Endothelial cell (in vitro differentiated cells): ENCODE measurements at regions not wholly inside any gene's neighbourhood (a gene's known extent, or its start where the extent isn't known, plus 50 kb on each side); places are given as distances from the start of the nearest gene placed in this dataset.

Experiments used
- DNase-seq: peaks from one replicate; pipeline ENCODE4 v3.0.0; 2021; ENCODE audit warnings: low spot score
- H3K27ac Mint-ChIP-seq: one replicate; pipeline ENCODE4 v1.8.0; 2021; ENCODE audit warnings: mixed read lengths, inconsistent platforms; ENCODE audit not compliant: unreplicated experiment
- H3K27me3 Mint-ChIP-seq: one replicate; pipeline ENCODE4 v1.8.0; 2021; ENCODE audit warnings: mild to moderate bottlenecking, moderate library complexity, mixed read lengths, inconsistent platforms; ENCODE audit not compliant: unreplicated experiment
- H3K36me3 Mint-ChIP-seq: one replicate; pipeline ENCODE4 v1.8.0; 2021; ENCODE audit warnings: mild to moderate bottlenecking, low read depth, mixed read lengths, inconsistent platforms; ENCODE audit not compliant: unreplicated experiment
- H3K4me1 Mint-ChIP-seq: one replicate; pipeline ENCODE4 v1.8.0; 2021; ENCODE audit warnings: mild to moderate bottlenecking, mixed read lengths, inconsistent platforms; ENCODE audit not compliant: unreplicated experiment
- H3K4me3 Mint-ChIP-seq: one replicate; pipeline ENCODE4 v1.8.0; 2021; ENCODE audit warnings: mild to moderate bottlenecking, mixed read lengths, inconsistent platforms; ENCODE audit not compliant: unreplicated experiment
- H3K9me3 Mint-ChIP-seq: one replicate; pipeline ENCODE4 v1.8.0; 2021; ENCODE audit warnings: mixed read lengths, inconsistent platforms; ENCODE audit not compliant: unreplicated experiment
- CTCF ChIP-seq: fragments of 200-600 bp; sonication (generic); IDR thresholded peaks from one replicate; pipeline ENCODE4 v1.5.0; 2021; ENCODE audit warnings: antibody characterized with exemption; ENCODE audit not compliant: unreplicated experiment

- no peaks in the 10 kb centered on the region for H3K27me3 Mint-ChIP-seq
- no peaks in the 10 kb centered on the region for H3K9me3 Mint-ChIP-seq
- no peak for TF ChIP-seq CTCF
These were observed 670.1 kb upstream of the EPHA5 start for GRCh38 chr4:66340286-66340893.

GRCh38 chr4:66339007-66339406 is 668.7 kb upstream of the EPHA5 start:
- no peak for DNase-seq
- no peak overlapping the region for H3K27ac Mint-ChIP-seq
- TF ChIP-seq CTCF = no peak
- H3K36me3 Mint-ChIP-seq = no peaks in the 10 kb centered on the region
- no peaks in the 10 kb centered on the region for H3K4me1 Mint-ChIP-seq
- H3K9me3 Mint-ChIP-seq = no peaks in the 10 kb centered on the region
- no peaks in the 10 kb centered on the region for H3K27me3 Mint-ChIP-seq
- H3K4me3 Mint-ChIP-seq = no peak overlapping the region

More at GRCh38 chr4:66340286-66340893, 670.1 kb upstream of the EPHA5 start:
- no peak overlapping the region for H3K4me3 Mint-ChIP-seq
- no peaks in the 10 kb centered on the region for H3K4me1 Mint-ChIP-seq
- DNase-seq = no peak
- H3K27ac Mint-ChIP-seq = no peak overlapping the region
- no peaks in the 10 kb centered on the region for H3K36me3 Mint-ChIP-seq

GRCh38 chr4:66331761-66332160 is 661.5 kb upstream of the EPHA5 start:
- no peak for DNase-seq
- no peak for TF ChIP-seq CTCF
- Mint-ChIP-seq H3K27ac (no peak overlapping the region), H3K27me3 (no peaks in the 10 kb centered on the region), H3K4me3 (no peak overlapping the region), H3K9me3 (no peaks in the 10 kb centered on the region), H3K4me1 (no peaks in the 10 kb centered on the region), H3K36me3 (no peaks in the 10 kb centered on the region)

GRCh38 chr4:66330125-66330524 is 659.8 kb upstream of the EPHA5 start:
- H3K4me1 Mint-ChIP-seq = no peaks in the 10 kb centered on the region
- DNase-seq = no peak
- no peaks in the 10 kb centered on the region for H3K27me3 Mint-ChIP-seq
- no peak overlapping the region for H3K27ac Mint-ChIP-seq
- H3K9me3 Mint-ChIP-seq = no peaks in the 10 kb centered on the region
- H3K36me3 Mint-ChIP-seq = no peaks in the 10 kb centered on the region
- TF ChIP-seq CTCF = no peak
- no peak overlapping the region for H3K4me3 Mint-ChIP-seq

- Mint-ChIP-seq H3K9me3 (no peaks in the 10 kb centered on the region), H3K27ac (no peak overlapping the region), H3K4me3 (no peak overlapping the region), H3K27me3 (no peaks in the 10 kb centered on the region), H3K36me3 (no peaks in the 10 kb centered on the region), H3K4me1 (no peaks in the 10 kb centered on the region)
- DNase-seq = no peak
- TF ChIP-seq CTCF = no peak
These were observed 658.7 kb upstream of the EPHA5 start for GRCh38 chr4:66328803-66329574.
